Esophagus squamous epithelium (tissue), 5 donors: ENCODE measurements at regions not wholly inside any gene's neighbourhood (a gene's known extent, or its start where the extent isn't known, plus 50 kb on each side); places are given as distances from the start of the nearest gene placed in this dataset.

Experiments used
- DNase-seq: peaks from one replicate; lab custom pipeline; 2025; lab: John Stamatoyannopoulos, UW
- H3K27ac ChIP-seq, 4 donors: fragments of 200-600 bp; sonication (generic); one replicate each; pipeline ENCODE4 v1.5.1; 2016 to 2019; ENCODE audit warnings: mild to moderate bottlenecking in 1 of 4
- H3K27me3 ChIP-seq, 4 donors: fragments of 200-600 bp; sonication (generic); 1 replicate in 3 of 4; 2 replicates in 1 of 4; pipeline versions ENCODE4 v1.5.1 to v1.6.0; 2017 to 2021; ENCODE audit warnings: antibody characterized with exemption in 1 of 4
- H3K36me3 ChIP-seq, 3 donors: fragments of 200-600 bp; sonication (generic); one replicate each; pipeline ENCODE4 v1.5.1; 2016 to 2019
- H3K4me1 ChIP-seq, 3 donors: fragments of 200-600 bp; sonication (generic); one replicate each; pipeline ENCODE4 v1.5.1; 2017 to 2019
- H3K4me3 ChIP-seq, 4 donors: fragments of 200-600 bp; sonication (generic); 1 replicate in 3 of 4; 2 replicates in 1 of 4; pipeline ENCODE4 v1.5.1; 2016 to 2019; ENCODE audit warnings: mild to moderate bottlenecking in 2 of 4, moderate library complexity in 1 of 4
- H3K9me3 ChIP-seq, 3 donors: fragments of 200-600 bp; sonication (generic); one replicate each; pipeline ENCODE4 v1.5.1; 2016 to 2019
- CTCF ChIP-seq, 6 experiments: fragments of 450-650 bp in 4 of 6; fragments of 200-600 bp in 2 of 6; sonication (generic) in 2 of 6; IDR thresholded peaks; one replicate each; pipeline ENCODE4 v1.5.1; 2016 to 2019; ENCODE audit warnings: antibody characterized with exemption in 6 of 6, mild to moderate bottlenecking in 4 of 6, moderate library complexity in 4 of 6
- POLR2A ChIP-seq, 4 donors: fragments of 450-650 bp; IDR thresholded peaks; one replicate each; pipeline ENCODE4 v1.6.1; 2017; ENCODE audit warnings: antibody characterized with exemption in 4 of 4, mild to moderate bottlenecking in 4 of 4, moderate library complexity in 3 of 4
- WGBS, 2 donors: methylation state at CpG; one replicate each; pipeline ENCODE4 v1.1.5; 2018; 5-methylcytosine and 5-hydroxymethylcytosine counted together
- intact Hi-C: fragments of 100-400 bp; cut with DNase I; formaldehyde crosslinking; loops from one replicate; pipeline ENCODE4 v1.15.0; 2022
- donor health status: DM: yes; HTN: yes; CAD: no.

GRCh38 chr6:144443157-144443556 lies 158.0 kb downstream of the UTRN start:
- no peak for DNase-seq
- Histone ChIP-seq H3K36me3 (peaks cover 12 to 93% (median 34%) of the 10 kb centered on the region in 3 donors), H3K4me3 (no peak overlapping the region), H3K27me3 (no peaks in the 10 kb centered on the region), H3K9me3 (peaks cover 0 to 9% (median 6%) of the 10 kb centered on the region in 3 donors), H3K4me1 (no peaks in the 10 kb centered on the region), H3K27ac (no peak overlapping the region)
- TF ChIP-seq POLR2A (IDR thresholded peaks at IDR 0.05) (no peak), CTCF (IDR thresholded peaks at IDR 0.05) (no peak)
- intact Hi-C loops: no loop called here
- WGBS, 2 donors: 84 to 87% methylated on average over 2 of the region's 2 CpGs

GRCh38 chr6:144447472-144447871 lies 162.3 kb downstream of the UTRN start:
- DNase-seq: no peak
- peaks cover 0 to 93% (median 6%) of the 10 kb centered on the region in 3 donors for H3K36me3 ChIP-seq
- peaks cover 0 to 5% (median 0%) of the 10 kb centered on the region in 3 donors for H3K4me1 ChIP-seq
- 83 to 90% methylated on average over 1 of the region's 1 CpG for WGBS, 2 donors
- no peak overlapping the region for H3K27ac ChIP-seq
- no peak for TF ChIP-seq CTCF (IDR thresholded peaks at IDR 0.05)
- TF ChIP-seq POLR2A (IDR thresholded peaks at IDR 0.05): no peak
- H3K9me3 ChIP-seq: no peaks in the 10 kb centered on the region
- no peaks in the 10 kb centered on the region for H3K27me3 ChIP-seq
- intact Hi-C loops: no loop called here
- H3K4me3 ChIP-seq: no peak overlapping the region

DNA sequence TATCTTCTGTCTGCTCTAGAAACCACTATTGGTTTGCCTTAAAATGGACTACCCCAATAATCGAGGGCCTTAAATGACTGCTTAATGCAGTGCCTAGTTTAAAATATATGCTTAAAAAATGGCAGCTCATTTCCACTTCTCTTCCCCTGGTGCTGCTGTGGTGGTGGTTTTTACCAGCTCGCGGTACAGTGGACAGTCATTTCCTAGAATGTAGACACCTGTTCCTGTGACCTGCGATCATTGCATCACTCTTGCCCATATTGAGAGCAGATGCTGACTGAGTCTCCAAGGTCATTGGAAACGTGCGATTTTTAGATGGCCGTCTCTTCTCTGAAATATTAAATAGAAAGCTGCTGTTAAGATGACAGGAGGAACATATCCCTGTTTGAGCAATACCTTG lies 164.1 kb downstream of the UTRN start:
- H3K4me1 ChIP-seq: peaks cover 0 to 5% (median 0%) of the 10 kb centered on the region in 3 donors
- 87 to 96% methylated on average over 7 of the region's 7 CpGs for whole genome bisulfite sequencing, 2 donors
- TF ChIP-seq POLR2A (IDR thresholded peaks at IDR 0.05) (no peak), CTCF (IDR thresholded peaks at IDR 0.05) (no peak)
- H3K9me3 ChIP-seq: no peaks in the 10 kb centered on the region
- no peak for DNase-seq
- peaks cover 0 to 100% (median 6%) of the 10 kb centered on the region in 3 donors for H3K36me3 ChIP-seq
- no peak overlapping the region for H3K4me3 ChIP-seq
- no peak overlapping the region for H3K27ac ChIP-seq
- intact Hi-C loops: no loop called here
- H3K27me3 ChIP-seq: no peaks in the 10 kb centered on the region

DNA sequence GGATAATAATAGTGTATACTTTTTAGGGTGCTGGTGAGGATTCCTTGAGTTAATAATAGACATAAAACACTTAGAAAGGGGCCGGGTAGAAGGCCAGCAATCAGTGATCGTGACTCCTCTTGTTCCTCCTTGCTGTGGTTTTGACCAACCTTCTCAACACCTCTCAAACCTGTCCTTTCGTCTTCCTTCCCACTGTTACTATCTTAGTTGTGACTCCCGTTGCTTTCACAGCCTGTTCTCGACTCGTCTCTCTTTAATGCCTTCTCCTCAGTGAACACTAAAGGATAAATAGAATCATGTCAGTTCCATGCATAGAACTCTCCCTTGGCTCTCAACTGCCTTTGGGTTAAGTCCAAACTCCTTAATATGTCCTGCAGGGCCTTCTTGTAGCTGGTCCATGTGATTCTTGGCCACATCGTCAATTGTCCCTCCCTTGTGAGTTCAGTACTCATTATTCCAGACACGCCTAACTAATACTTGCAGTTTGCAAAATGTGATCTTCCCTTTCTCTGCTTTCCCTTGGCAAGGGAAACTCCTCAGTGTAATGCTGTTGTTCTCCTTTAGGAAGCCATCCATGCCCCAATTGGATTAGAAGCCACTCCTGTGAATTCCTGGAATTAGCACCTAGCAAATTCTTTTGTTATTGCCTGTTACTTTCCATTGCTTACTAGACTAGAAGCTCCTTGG lies 164.9 kb downstream of the UTRN start:
- TF ChIP-seq CTCF (IDR thresholded peaks at IDR 0.05) (no peak), POLR2A (IDR thresholded peaks at IDR 0.05) (no peak)
- intact Hi-C loops: no loop called here
- WGBS, 2 donors: 57 to 68% methylated on average over 8 of the region's 8 CpGs
- Histone ChIP-seq H3K27me3 (no peaks in the 10 kb centered on the region), H3K36me3 (peaks cover 0 to 100% (median 6%) of the 10 kb centered on the region in 3 donors), H3K4me1 (peaks cover 0 to 5% (median 0%) of the 10 kb centered on the region in 3 donors), H3K9me3 (no peaks in the 10 kb centered on the region), H3K4me3 (no peak overlapping the region), H3K27ac (no peak overlapping the region)
- no peak for DNase-seq

GRCh38 chr6:144460327-144461095 lies 175.4 kb downstream of the UTRN start:
- H3K36me3 ChIP-seq: peaks cover 0 to 86% (median 14%) of the 10 kb centered on the region in 3 donors
- H3K27me3 ChIP-seq: no peaks in the 10 kb centered on the region
- WGBS, 2 donors: 77 to 89% methylated on average over 5 of the region's 5 CpGs
- H3K9me3 ChIP-seq: no peaks in the 10 kb centered on the region
- H3K4me3 ChIP-seq: no peak overlapping the region
- no peak for TF ChIP-seq POLR2A (IDR thresholded peaks at IDR 0.05)
- TF ChIP-seq CTCF (IDR thresholded peaks at IDR 0.05): no peak
- intact Hi-C loops: no loop called here
- DNase-seq: no peak
- no peak overlapping the region for H3K27ac ChIP-seq
- H3K4me1 ChIP-seq: no peaks in the 10 kb centered on the region
